DOHH2 (cell line): ENCODE measurements at regions not wholly inside any gene's neighbourhood (a gene's known extent, or its start where the extent isn't known, plus 50 kb on each side); places are given as distances from the start of the nearest gene placed in this dataset.
"Not testable (repeated sequence)": the region's sequence is repeated elsewhere in the genome, so short reads cannot be mapped to it uniquely, and the experiment has no call there.

ENCODE experiments used
- H3F3A ChIP-seq: fragments of 200-600 bp; sonication (generic), shearing (Covaris generic); 2 replicates; pipeline ENCODE4 v1.6.0; 2016; ENCODE audit warnings: antibody characterized with exemption, mild to moderate bottlenecking; ENCODE audit not compliant: control insufficient read depth, insufficient read depth
- H3K27ac ChIP-seq: fragments of 200-600 bp; sonication (generic); 2 replicates; pipeline ENCODE4 v1.5.1; 2014; ENCODE audit warnings: low read depth, mild to moderate bottlenecking, low read length, moderate library complexity
- H3K27me3 ChIP-seq: fragments of 200-600 bp; sonication (generic); 2 replicates; pipeline ENCODE4 v1.6.1; 2014; ENCODE audit warnings: mild to moderate bottlenecking, low read length, mixed read lengths; ENCODE audit not compliant: control insufficient read depth
- H3K36me3 ChIP-seq: fragments of 200-600 bp; sonication (generic); 2 replicates; pipeline ENCODE4 v1.6.1; 2014; ENCODE audit warnings: mild to moderate bottlenecking, low read length, moderate library complexity, mixed read lengths; ENCODE audit not compliant: control insufficient read depth
- H3K4me1 ChIP-seq: fragments of 200-600 bp; sonication (generic); 2 replicates; pipeline ENCODE4 v1.6.1; 2014; ENCODE audit warnings: mild to moderate bottlenecking, low read length, mixed read lengths; ENCODE audit not compliant: control insufficient read depth
- H3K4me2 ChIP-seq: fragments of 200-600 bp; sonication (generic); 2 replicates; pipeline ENCODE4 v1.6.0; 2014; ENCODE audit warnings: mild to moderate bottlenecking, low read length, moderate library complexity
- H3K4me3 ChIP-seq: fragments of 200-600 bp; sonication (generic); 2 replicates; pipeline ENCODE4 v1.5.1; 2014; ENCODE audit warnings: mild to moderate bottlenecking, low read length, mixed read lengths
- H3K79me2 ChIP-seq: fragments of 200-600 bp; sonication (generic); 2 replicates; pipeline ENCODE4 v1.6.1; 2014; ENCODE audit warnings: mild to moderate bottlenecking, low read length, mixed read lengths; ENCODE audit not compliant: control insufficient read depth
- H3K9me2 ChIP-seq: fragments of 200-600 bp; sonication (generic); replicated peaks from 2 replicates; pipeline ENCODE4 v1.6.1; 2014; ENCODE audit warnings: mild to moderate bottlenecking, low read length, mixed read lengths; ENCODE audit not compliant: control insufficient read depth
- H3K9me3 ChIP-seq: fragments of 200-600 bp; sonication (generic); 2 replicates; pipeline ENCODE4 v1.6.1; 2014; ENCODE audit warnings: antibody characterized with exemption, low read length, mixed read lengths; ENCODE audit not compliant: control insufficient read depth, insufficient read depth
- H4K20me1 ChIP-seq: fragments of 200-600 bp; sonication (generic); 2 replicates; pipeline ENCODE4 v1.6.0; 2014; ENCODE audit warnings: low read depth, mild to moderate bottlenecking, antibody characterized with exemption, low read length, moderate library complexity; ENCODE audit not compliant: control insufficient read depth, insufficient read depth
- EZH2phosphoT487 ChIP-seq: fragments of 200-600 bp; sonication (generic); IDR thresholded peaks from 2 replicates; pipeline ENCODE4 v1.6.1; 2017; ENCODE audit warnings: borderline replicate concordance, mild to moderate bottlenecking, antibody characterized with exemption, low read length, moderate library complexity, mixed read lengths
- TF ChIP-seq, protein P1 (sequence below): fragments of 200-600 bp; sonication (generic); IDR thresholded peaks from one replicate; pipeline ENCODE4 v1.5.1; 2014; ENCODE audit warnings: antibody characterized with exemption, mild to moderate bottlenecking, low read depth, low read length; ENCODE audit not compliant: poor library complexity, severe bottlenecking

DNA sequence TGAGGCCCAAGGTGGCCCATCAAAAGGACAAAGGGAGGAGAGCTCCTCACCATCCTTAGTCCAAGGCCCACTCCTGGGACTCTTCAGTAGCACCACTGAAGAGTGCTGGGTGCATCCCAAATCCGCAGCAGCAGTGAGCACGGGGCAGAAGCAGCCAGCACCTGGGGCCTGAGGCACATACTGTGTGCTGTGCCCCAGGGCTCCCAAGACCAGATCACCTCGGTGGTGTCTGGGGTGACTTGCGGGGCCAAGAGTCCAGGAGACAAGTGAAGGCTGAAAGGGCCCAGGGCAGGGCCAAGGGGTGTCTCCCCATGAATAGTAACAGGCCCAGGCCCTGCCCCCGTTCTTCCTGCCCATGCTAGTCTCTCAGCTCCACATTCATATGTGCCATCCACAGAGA, 59.9 kb upstream of the INSIG1 start:
- Histone ChIP-seq H3K27ac (no peak overlapping the region), H3K79me2 (no peaks in the 10 kb centered on the region), H3K4me2 (no peak overlapping the region), H3K36me3 (no peaks in the 10 kb centered on the region), H3K9me3 (no peaks in the 10 kb centered on the region), H4K20me1 (no peaks in the 10 kb centered on the region), H3K9me2 (no peaks in the 10 kb centered on the region), H3K4me1 (peaks cover 9% of the 10 kb centered on the region), H3K27me3 (no peaks in the 10 kb centered on the region), H3K4me3 (no peak overlapping the region), H3F3A (no peaks in the 10 kb centered on the region)
- TF ChIP-seq, protein P1, sequence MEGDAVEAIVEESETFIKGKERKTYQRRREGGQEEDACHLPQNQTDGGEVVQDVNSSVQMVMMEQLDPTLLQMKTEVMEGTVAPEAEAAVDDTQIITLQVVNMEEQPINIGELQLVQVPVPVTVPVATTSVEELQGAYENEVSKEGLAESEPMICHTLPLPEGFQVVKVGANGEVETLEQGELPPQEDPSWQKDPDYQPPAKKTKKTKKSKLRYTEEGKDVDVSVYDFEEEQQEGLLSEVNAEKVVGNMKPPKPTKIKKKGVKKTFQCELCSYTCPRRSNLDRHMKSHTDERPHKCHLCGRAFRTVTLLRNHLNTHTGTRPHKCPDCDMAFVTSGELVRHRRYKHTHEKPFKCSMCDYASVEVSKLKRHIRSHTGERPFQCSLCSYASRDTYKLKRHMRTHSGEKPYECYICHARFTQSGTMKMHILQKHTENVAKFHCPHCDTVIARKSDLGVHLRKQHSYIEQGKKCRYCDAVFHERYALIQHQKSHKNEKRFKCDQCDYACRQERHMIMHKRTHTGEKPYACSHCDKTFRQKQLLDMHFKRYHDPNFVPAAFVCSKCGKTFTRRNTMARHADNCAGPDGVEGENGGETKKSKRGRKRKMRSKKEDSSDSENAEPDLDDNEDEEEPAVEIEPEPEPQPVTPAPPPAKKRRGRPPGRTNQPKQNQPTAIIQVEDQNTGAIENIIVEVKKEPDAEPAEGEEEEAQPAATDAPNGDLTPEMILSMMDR: no peak
- TF ChIP-seq EZH2phosphoT487: no peak

DNA sequence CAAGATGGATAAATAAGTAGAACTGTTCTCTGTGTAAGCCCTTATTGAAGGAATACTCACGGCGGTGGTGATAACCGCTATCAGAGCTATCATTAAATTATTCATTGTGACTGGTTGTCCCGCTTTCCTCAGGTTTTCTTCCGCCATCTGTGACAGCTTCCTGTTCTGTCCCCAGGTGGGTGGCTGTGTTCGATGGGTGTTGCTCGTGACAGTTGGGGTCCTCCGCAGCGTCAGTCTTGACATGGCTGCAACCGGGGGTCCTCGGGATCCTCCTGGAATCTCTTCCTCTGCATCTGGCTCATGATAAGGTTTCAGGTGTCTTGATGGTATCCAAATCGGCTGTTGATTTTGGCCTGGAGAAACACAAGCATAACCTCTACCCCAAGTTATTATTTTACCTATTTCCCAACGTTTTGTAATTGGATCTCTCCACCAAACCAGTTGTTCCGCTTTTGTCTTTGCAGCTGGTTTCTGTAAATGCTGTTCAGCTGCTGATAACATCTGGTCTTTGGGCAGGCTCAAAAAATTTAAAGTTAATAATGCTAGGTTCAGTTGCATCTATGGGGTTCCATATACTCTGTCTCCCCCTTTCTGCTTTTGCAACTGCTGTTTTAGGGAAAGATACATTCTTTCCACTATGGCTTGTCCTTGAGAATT, 58.1 kb upstream of the INSIG1 start:
- not testable (repeated sequence) for H4K20me1 ChIP-seq, H3K79me2 ChIP-seq, H3K4me3 ChIP-seq, H3K27ac ChIP-seq, H3F3A ChIP-seq, H3K9me3 ChIP-seq, H3K36me3 ChIP-seq, H3K27me3 ChIP-seq, H3K9me2 ChIP-seq, H3K4me1 ChIP-seq, H3K4me2 ChIP-seq

DNA sequence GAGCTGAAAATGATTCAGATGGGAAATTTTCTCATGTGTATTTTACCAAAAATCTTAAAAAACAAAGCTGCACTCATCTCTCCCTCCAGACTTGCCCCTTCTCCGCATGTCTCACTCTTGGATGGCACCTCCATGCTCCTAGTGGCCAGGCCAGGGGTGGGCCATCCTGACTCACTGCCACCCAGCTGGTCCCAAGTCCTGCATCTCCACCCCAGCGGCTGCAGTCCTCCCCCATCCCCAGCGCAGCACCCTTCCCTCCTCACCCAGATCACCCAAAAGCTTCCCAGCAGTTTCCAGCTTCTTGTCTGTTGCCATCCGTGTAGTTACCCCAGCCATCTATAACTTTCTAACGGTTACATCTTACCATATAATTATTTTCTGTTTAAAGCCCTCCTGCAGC, 53.0 kb upstream of the INSIG1 start:
- no peak overlapping the region for H3K27ac ChIP-seq
- no peaks in the 10 kb centered on the region for H3K36me3 ChIP-seq
- no peaks in the 10 kb centered on the region for H3K9me3 ChIP-seq
- no peaks in the 10 kb centered on the region for H3K79me2 ChIP-seq
- no peak overlapping the region for H3K4me2 ChIP-seq
- no peaks in the 10 kb centered on the region for H3K9me2 ChIP-seq
- TF ChIP-seq, protein P1: no peak
- TF ChIP-seq EZH2phosphoT487: no peak
- H3K4me1 ChIP-seq: no peaks in the 10 kb centered on the region
- H3F3A ChIP-seq: no peaks in the 10 kb centered on the region
- H4K20me1 ChIP-seq: no peaks in the 10 kb centered on the region
- H3K27me3 ChIP-seq: peaks cover 5% of the 10 kb centered on the region; the same call in 1 of the 2 replicates
- H3K4me3 ChIP-seq: no peak overlapping the region

DNA sequence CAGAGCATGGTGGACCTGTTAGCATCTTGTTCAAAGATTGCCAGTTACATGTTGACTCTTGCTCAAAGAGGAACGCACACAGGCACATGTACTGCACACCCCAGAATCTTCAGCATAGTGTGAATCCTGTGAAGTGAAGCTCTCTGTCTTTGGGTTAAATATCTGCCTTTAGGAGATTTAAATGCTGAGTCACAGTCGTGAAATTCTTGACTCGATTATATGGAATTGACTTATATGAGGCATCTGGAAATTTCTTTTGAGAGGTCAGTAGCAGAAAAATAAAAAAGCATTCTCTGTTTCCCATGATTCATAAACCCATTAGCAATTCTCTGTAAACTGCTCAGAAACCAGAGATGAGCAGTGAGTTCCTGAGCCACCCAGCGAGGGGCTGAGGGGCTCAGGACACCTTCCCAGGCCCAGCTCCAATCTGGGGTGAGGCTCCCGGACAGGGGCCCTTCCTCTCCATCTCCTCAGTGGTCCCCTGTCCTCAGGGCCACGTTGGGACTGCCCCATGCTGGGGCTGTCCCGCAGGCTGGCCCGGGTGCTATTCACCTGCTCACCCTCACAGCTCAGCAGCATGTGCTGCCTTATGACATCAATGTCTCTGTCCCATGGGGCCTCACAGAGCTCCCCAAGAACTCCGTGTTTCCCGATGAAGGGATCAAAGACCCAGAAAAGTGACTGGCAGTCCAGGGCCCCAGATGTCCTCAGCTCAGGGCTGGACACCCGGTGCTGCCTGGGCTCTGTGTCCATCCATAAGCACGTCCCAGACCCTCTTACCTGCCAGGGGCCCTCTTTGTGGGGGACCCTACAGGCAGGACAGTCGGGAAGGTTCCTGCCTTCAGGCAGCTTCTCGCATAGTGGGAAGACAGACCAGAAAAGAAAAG, 50.0 kb upstream of the INSIG1 start:
- H3F3A ChIP-seq: no peaks in the 10 kb centered on the region
- H3K27ac ChIP-seq: no peak overlapping the region

More for the DNA sequence above, 50.0 kb upstream of the INSIG1 start:
- Histone ChIP-seq H3K36me3 (no peaks in the 10 kb centered on the region), H4K20me1 (no peaks in the 10 kb centered on the region), H3K9me3 (no peaks in the 10 kb centered on the region), H3K27me3 (peaks cover 12% of the 10 kb centered on the region; the same call in 1 of the 2 replicates), H3K4me3 (no peak overlapping the region), H3K79me2 (no peaks in the 10 kb centered on the region), H3K9me2 (no peaks in the 10 kb centered on the region), H3K4me1 (no peaks in the 10 kb centered on the region), H3K4me2 (no peak overlapping the region)
- TF ChIP-seq, protein P1: no peak
- no peak for TF ChIP-seq EZH2phosphoT487
